GM12878 (cell line): ENCODE measurements at regions not wholly inside any gene's neighbourhood (a gene's known extent, or its start where the extent isn't known, plus 50 kb on each side); places are given as distances from the start of the nearest gene placed in this dataset.
A peak's percentile ranks its signal among the peaks of the same experiment; 100 is the strongest.

Experiments used
- ATAC-seq: fragments of 200-7000 bp; cut with Tn5 transposase; 3 replicates; pipeline ENCODE4 v1.9.1; 2020; ENCODE audit warnings: mild to moderate bottlenecking, moderate library complexity
- BruUV-seq: library from RNA; stranded (reverse); fragments of 400-500 nt; replicated peaks from 2 replicates; lab custom pipeline; 2021; lab: Mats Ljungman, UMichigan
- CTCF ChIA-PET: fragments of 300-600 bp; sonication (Branson Sonifier 250); formaldehyde crosslinking; extraction: SDS; loops from one replicate; lab custom pipeline; 2021; ENCODE audit warnings: inconsistent platforms; lab: Yijun Ruan, JAX
- POLR2A ChIA-PET: fragments of 350-600 bp; formaldehyde crosslinking; extraction: SDS; loops from one replicate; lab custom pipeline; 2021; ENCODE audit warnings: inconsistent platforms; lab: Charles Lee
- RAD21 ChIA-PET: fragments of 300-600 bp; sonication (Branson Sonifier 250); formaldehyde crosslinking; loops from one replicate; lab custom pipeline; 2023; ENCODE audit warnings: antibody characterized with exemption; ENCODE audit not compliant: unreplicated experiment; lab: Charles Lee
- SMC1A ChIA-PET: fragments of 300-600 bp; sonication (Branson Sonifier 250); formaldehyde crosslinking; loops from one replicate; lab custom pipeline; 2023; ENCODE audit not compliant: unreplicated experiment, uncharacterized antibody; lab: Charles Lee
- DNase-seq: peaks from one replicate; pipeline ENCODE4 v3.0.0-alpha.2; 2011; ENCODE audit warnings: low read depth, low spot score
- FAIRE-seq: peaks from 3 replicates; lab custom pipeline; 2011; peaks lifted over from hg19 to GRCh38; lab: Jason Lieb, UNC
- H2AFZ ChIP-seq: 2 replicates; pipeline ENCODE4 v1.6.0; 2011; ENCODE audit warnings: low read depth, low read length, control low read depth; ENCODE audit not compliant: control insufficient read depth
- H3K27ac ChIP-seq: 2 replicates; pipeline ENCODE4 v1.5.1; 2011; ENCODE audit warnings: control low read depth; ENCODE audit not compliant: control insufficient read depth, insufficient read depth
- H3K27me3 ChIP-seq, 2 experiments: replicated peaks in 1 of 2; 2 replicates each; pipeline versions ENCODE4 v1.6.0 to v1.6.1; 2011; ENCODE audit warnings: low read length in 1 of 2; ENCODE audit not compliant: control insufficient read depth in 2 of 2, insufficient read depth in 2 of 2
- H3K36me3 ChIP-seq, 2 experiments: 2 replicates each; pipeline ENCODE4 v1.5.1; 2011; ENCODE audit warnings: low read length in 1 of 2; ENCODE audit not compliant: control insufficient read depth in 2 of 2, insufficient read depth in 2 of 2
- H3K4me1 ChIP-seq: 2 replicates; pipeline ENCODE4 v1.6.1; 2011; ENCODE audit warnings: mild to moderate bottlenecking, low read length, moderate library complexity, mixed read lengths; ENCODE audit not compliant: control insufficient read depth, insufficient read depth
- H3K4me2 ChIP-seq: 2 replicates; pipeline ENCODE4 v1.6.0; 2011; ENCODE audit warnings: control low read depth; ENCODE audit not compliant: control insufficient read depth, insufficient read depth
- H3K4me3 ChIP-seq: fragments of 200-600 bp; sonication (generic); 2 replicates; pipeline ENCODE4 v1.5.1; 2016
- H3K79me2 ChIP-seq: 2 replicates; pipeline ENCODE4 v1.6.0; 2011; ENCODE audit warnings: low read length; ENCODE audit not compliant: control insufficient read depth, insufficient read depth
- H3K9ac ChIP-seq: 2 replicates; pipeline ENCODE4 v1.8.0; 2011; ENCODE audit warnings: low read length, control low read depth, mixed read lengths; ENCODE audit not compliant: control insufficient read depth, insufficient read depth
- H3K9me3 ChIP-seq: replicated peaks from 3 replicates; pipeline ENCODE4 v1.5.1; 2011; ENCODE audit warnings: mild to moderate bottlenecking, low read length; ENCODE audit not compliant: control insufficient read depth, insufficient read depth
- H4K20me1 ChIP-seq: 2 replicates; pipeline ENCODE4 v1.6.0; 2011; ENCODE audit not compliant: control insufficient read depth, insufficient read depth
- ELK1 ChIP-seq: IDR thresholded peaks from 2 replicates; pipeline ENCODE4 v1.6.1; 2012; ENCODE audit warnings: low read depth, low read length, improper control_type of control experiment
- HDAC2 ChIP-seq: fragments of 200-600 bp; sonication (generic); IDR thresholded peaks from 2 replicates; pipeline ENCODE4 v1.6.1; 2017
- HSF1 ChIP-seq: fragments of 150-350 bp; IDR thresholded peaks from 2 replicates; pipeline ENCODE4 v1.6.1; 2014; ENCODE audit warnings: mild to moderate bottlenecking, low read depth, low read length
- NR2F1 ChIP-seq: fragments of 450-650 bp; conservative IDR thresholded peaks from 2 replicates; pipeline ENCODE4 v1.6.1; 2017; ENCODE audit warnings: mild to moderate bottlenecking
- RCOR1 ChIP-seq: conservative IDR thresholded peaks from 2 replicates; pipeline ENCODE4 v1.6.1; 2012; ENCODE audit warnings: low read depth, low read length, improper control_type of control experiment
- RUNX3 ChIP-seq: IDR thresholded peaks from 2 replicates; pipeline ENCODE4 v1.6.1; 2012; ENCODE audit warnings: low read length, inconsistent platforms
- SIN3A ChIP-seq: IDR thresholded peaks from 2 replicates; pipeline ENCODE4 v1.6.1; 2012; ENCODE audit warnings: low read depth, low read length, improper control_type of control experiment
- SMARCA5 ChIP-seq: fragments of 450-650 bp; IDR thresholded peaks from 2 replicates; pipeline ENCODE4 v1.6.1; 2017; ENCODE audit warnings: mild to moderate bottlenecking
- USF1 ChIP-seq: IDR thresholded peaks from 2 replicates; pipeline ENCODE4 v1.6.1; 2011; ENCODE audit warnings: borderline replicate concordance, low read depth, mild to moderate bottlenecking, moderate library complexity, mixed read lengths, low read length; ENCODE audit not compliant: insufficient read depth; ENCODE audit errors: extremely low read length
- ZNF384 ChIP-seq: IDR thresholded peaks from 2 replicates; pipeline ENCODE4 v1.6.1; 2012; ENCODE audit warnings: low read depth, mild to moderate bottlenecking, low read length, improper control_type of control experiment, borderline replicate concordance
- WGBS: methylation state at CpG from one replicate; pipeline ENCODE4 v1.1.6; 2016; ENCODE audit warnings: low lambda C conversion rate; ENCODE audit not compliant: insufficient replicate concordance, insufficient coverage; ENCODE audit errors: missing lambda C conversion rate; 5-methylcytosine and 5-hydroxymethylcytosine counted together
- in situ Hi-C: fragments of 300-500 bp; cut with MboI; formaldehyde crosslinking; loops from 9 replicates; pipeline ENCODE4 v1.14.3; 2018; ENCODE audit warnings: mixed read lengths
- intact Hi-C: fragments of 100-400 bp; cut with micrococcal nuclease; formaldehyde crosslinking; loops from one replicate; pipeline ENCODE4 v1.14.2; 2022; ENCODE audit not compliant: unreplicated experiment
- TF ChIP-seq, protein P1 (sequence below), 3 experiments: IDR thresholded peaks in 2 of 3; conservative IDR thresholded peaks in 1 of 3; 2 replicates each; pipeline ENCODE4 v1.5.1; 2011; ENCODE audit warnings: low read depth in 3 of 3, low read length in 3 of 3, mild to moderate bottlenecking in 3 of 3, control low read depth in 2 of 3, moderate library complexity in 2 of 3, inconsistent platforms in 1 of 3, mixed read lengths in 1 of 3; ENCODE audit not compliant: control insufficient read depth in 2 of 3, insufficient read depth in 1 of 3; ENCODE audit errors: extremely low read depth in 1 of 3

GRCh38 chrX:7690842-7691241, 152.1 kb upstream of the VCX start (continued):
- no peak for TF ChIP-seq SIN3A
- no peak for TF ChIP-seq ELK1

GRCh38 chrX:7689791-7690412, 153.1 kb upstream of the VCX start:
- Histone ChIP-seq H4K20me1 (no peaks in the 10 kb centered on the region), H3K27ac (no peak overlapping the region), H3K27me3 (no peaks in the 10 kb centered on the region), H2AFZ (no peak overlapping the region), H3K36me3 (no peaks in the 10 kb centered on the region), H3K4me1 (no peaks in the 10 kb centered on the region), H3K4me2 (no peak overlapping the region), H3K9ac (no peak overlapping the region), H3K9me3 (no peaks in the 10 kb centered on the region), H3K4me3 (no peak overlapping the region), H3K79me2 (no peaks in the 10 kb centered on the region)
- SMC1A ChIA-PET: no interaction called here
- CTCF ChIA-PET: no interaction called here
- 52% methylated on average over 4 of the region's 4 CpGs for WGBS
- FAIRE-seq (no peak), ATAC-seq (no peak), DNase-seq (no peak)
- POLR2A ChIA-PET: no interaction called here
- TF ChIP-seq RUNX3: 0 out of 2 replicates have a peak, but pooled peaks have one; percentile 7
- TF ChIP-seq HDAC2: no peak
- TF ChIP-seq NR2F1: no peak
- TF ChIP-seq SMARCA5: no peak
- RAD21 ChIA-PET: no interaction called here
- in situ Hi-C loops (no loop called here), intact Hi-C loops (no loop called here)
- no TSS peak for BruUV-seq

DNA sequence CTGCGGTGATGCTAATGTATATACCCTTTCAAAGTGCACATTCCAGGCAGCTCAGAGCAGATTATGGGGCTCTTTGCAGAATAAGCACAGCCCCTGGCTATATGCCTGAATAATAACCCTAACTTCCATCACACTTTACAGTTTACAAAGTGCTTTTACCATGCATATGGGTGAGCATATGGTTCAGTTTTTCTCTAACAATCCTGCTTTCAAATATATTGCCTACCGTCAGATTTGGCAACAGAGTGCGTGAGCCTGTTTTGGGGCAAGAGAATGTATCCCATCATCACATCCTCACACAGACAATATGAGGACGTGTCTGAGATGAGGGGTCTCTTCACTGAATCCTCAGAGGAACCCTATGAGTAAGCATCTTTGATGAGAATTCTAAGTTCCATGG, 162.8 kb upstream of the VCX start:
- ChIA-PET RAD21 (no interaction called here), POLR2A (no interaction called here), CTCF (no interaction called here), SMC1A (no interaction called here)
- no peak for FAIRE-seq
- ATAC-seq: no peak
- Histone ChIP-seq H3K4me1 (no peaks in the 10 kb centered on the region), H3K9me3 (no peaks in the 10 kb centered on the region), H4K20me1 (no peaks in the 10 kb centered on the region), H3K4me3 (no peak overlapping the region), H2AFZ (no peak overlapping the region), H3K27ac (no peak overlapping the region), H3K79me2 (no peaks in the 10 kb centered on the region), H3K36me3 (no peaks in the 10 kb centered on the region), H3K9ac (no peak overlapping the region), H3K4me2 (no peak overlapping the region), H3K27me3 (no peaks in the 10 kb centered on the region)
- no TSS peak for BruUV-seq
- in situ Hi-C loops (no loop called here), intact Hi-C loops (no loop called here)
- 54% methylated on average over 4 of the region's 4 CpGs for WGBS
- no peak for DNase-seq
- TF ChIP-seq RCOR1: no peak
- TF ChIP-seq ZNF384: no peak
- no peak for TF ChIP-seq USF1
- TF ChIP-seq, protein P1, sequence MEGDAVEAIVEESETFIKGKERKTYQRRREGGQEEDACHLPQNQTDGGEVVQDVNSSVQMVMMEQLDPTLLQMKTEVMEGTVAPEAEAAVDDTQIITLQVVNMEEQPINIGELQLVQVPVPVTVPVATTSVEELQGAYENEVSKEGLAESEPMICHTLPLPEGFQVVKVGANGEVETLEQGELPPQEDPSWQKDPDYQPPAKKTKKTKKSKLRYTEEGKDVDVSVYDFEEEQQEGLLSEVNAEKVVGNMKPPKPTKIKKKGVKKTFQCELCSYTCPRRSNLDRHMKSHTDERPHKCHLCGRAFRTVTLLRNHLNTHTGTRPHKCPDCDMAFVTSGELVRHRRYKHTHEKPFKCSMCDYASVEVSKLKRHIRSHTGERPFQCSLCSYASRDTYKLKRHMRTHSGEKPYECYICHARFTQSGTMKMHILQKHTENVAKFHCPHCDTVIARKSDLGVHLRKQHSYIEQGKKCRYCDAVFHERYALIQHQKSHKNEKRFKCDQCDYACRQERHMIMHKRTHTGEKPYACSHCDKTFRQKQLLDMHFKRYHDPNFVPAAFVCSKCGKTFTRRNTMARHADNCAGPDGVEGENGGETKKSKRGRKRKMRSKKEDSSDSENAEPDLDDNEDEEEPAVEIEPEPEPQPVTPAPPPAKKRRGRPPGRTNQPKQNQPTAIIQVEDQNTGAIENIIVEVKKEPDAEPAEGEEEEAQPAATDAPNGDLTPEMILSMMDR (IDR thresholded peaks at IDR 0.05 in 2 of 3, conservative IDR thresholded peaks at IDR 0.05 in 1 of 3; ENCODE audit: control insufficient read depth in 2 of 3, extremely low read depth in 1 of 3, insufficient read depth in 1 of 3, low read depth in 3 of 3, low read length in 3 of 3): no peak
- TF ChIP-seq HSF1: no peak
